ENCODE measurements at regions not wholly inside any gene's neighbourhood (a gene's known extent, or its start where the extent isn't known, plus 50 kb on each side); places are given as distances from the start of the nearest gene placed in this dataset.

DNA sequence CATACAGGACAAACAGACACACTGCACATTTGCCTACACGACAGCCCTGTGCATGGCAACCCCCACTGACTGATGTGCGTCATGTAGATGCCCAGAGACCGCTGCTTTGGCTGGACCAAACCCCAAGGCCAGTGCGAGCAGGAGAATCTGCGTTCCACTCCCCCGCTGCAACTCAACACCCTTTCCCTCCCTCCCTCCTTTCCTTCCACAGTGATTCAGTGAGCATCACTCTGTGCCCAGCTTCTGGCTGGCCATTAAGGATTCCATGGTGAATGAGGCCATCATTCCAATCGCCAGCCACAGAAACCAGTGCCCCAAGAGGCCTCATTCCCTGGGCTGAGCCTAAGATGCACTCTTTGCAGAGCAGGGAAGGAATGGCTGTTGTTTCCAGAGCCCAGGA lies 61.6 kb downstream of the GSX1 start:
- TF ChIP-seq, protein P1, sequence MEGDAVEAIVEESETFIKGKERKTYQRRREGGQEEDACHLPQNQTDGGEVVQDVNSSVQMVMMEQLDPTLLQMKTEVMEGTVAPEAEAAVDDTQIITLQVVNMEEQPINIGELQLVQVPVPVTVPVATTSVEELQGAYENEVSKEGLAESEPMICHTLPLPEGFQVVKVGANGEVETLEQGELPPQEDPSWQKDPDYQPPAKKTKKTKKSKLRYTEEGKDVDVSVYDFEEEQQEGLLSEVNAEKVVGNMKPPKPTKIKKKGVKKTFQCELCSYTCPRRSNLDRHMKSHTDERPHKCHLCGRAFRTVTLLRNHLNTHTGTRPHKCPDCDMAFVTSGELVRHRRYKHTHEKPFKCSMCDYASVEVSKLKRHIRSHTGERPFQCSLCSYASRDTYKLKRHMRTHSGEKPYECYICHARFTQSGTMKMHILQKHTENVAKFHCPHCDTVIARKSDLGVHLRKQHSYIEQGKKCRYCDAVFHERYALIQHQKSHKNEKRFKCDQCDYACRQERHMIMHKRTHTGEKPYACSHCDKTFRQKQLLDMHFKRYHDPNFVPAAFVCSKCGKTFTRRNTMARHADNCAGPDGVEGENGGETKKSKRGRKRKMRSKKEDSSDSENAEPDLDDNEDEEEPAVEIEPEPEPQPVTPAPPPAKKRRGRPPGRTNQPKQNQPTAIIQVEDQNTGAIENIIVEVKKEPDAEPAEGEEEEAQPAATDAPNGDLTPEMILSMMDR (IDR thresholded peaks at IDR 0.05; ENCODE audit: low read length): no peak
- TF ChIP-seq EZH2 (IDR thresholded peaks at IDR 0.05; ENCODE audit: borderline replicate concordance, low read length): no peak

All from OCI-LY1 (cell line).